H1 (cell line): ENCODE measurements at regions not wholly inside any gene's neighbourhood (a gene's known extent, or its start where the extent isn't known, plus 50 kb on each side); places are given as distances from the start of the nearest gene placed in this dataset.
A peak's percentile ranks its signal among the peaks of the same experiment; 100 is the strongest.

Experiments
- CTCF ChIA-PET: fragments of 300-600 bp; sonication (Branson Sonifier 250); formaldehyde crosslinking; loops from one replicate; lab custom pipeline; 2021; ENCODE audit not compliant: partially characterized antibody; lab: Charles Lee
- POLR2A ChIA-PET: fragments of 300-600 bp; sonication (Branson Sonifier 250); formaldehyde crosslinking; loops from one replicate; lab custom pipeline; 2021; ENCODE audit warnings: inconsistent platforms; ENCODE audit not compliant: partially characterized antibody; lab: Charles Lee
- DNase-seq, 2 experiments: peaks; one replicate each; pipeline versions ENCODE4 v3.0.0 to v3.0.0-alpha.2; 2010 to 2022; ENCODE audit warnings: low spot score in 2 of 2, low read depth in 1 of 2, mixed read lengths in 1 of 2
- FAIRE-seq: peaks from 2 replicates; lab custom pipeline; 2011; peaks lifted over from hg19 to GRCh38; lab: Jason Lieb, UNC
- H2AFZ ChIP-seq: 2 replicates; pipeline ENCODE4 v1.8.1; 2012; ENCODE audit warnings: low read length, inconsistent platforms
- H2AK5ac ChIP-seq: 2 replicates; pipeline ENCODE4 v1.6.1; 2013; ENCODE audit warnings: low read depth, low read length
- H2BK120ac ChIP-seq: replicated peaks from 2 replicates; pipeline ENCODE3; 2013; ENCODE audit warnings: low read depth, low read length, inconsistent platforms
- H2BK12ac ChIP-seq: 2 replicates; pipeline ENCODE4 v1.6.1; 2013; ENCODE audit warnings: low read depth, low read length
- H2BK15ac ChIP-seq: 2 replicates; pipeline ENCODE4 v1.6.1; 2013; ENCODE audit warnings: low read length
- H2BK20ac ChIP-seq: 2 replicates; pipeline ENCODE4 v1.6.1; 2013; ENCODE audit warnings: low read length
- H2BK5ac ChIP-seq: 2 replicates; pipeline ENCODE4 v1.6.1; 2013; ENCODE audit warnings: low read depth, low read length
- H3K14ac ChIP-seq: 2 replicates; pipeline ENCODE4 v1.6.1; 2013; ENCODE audit warnings: inconsistent platforms; ENCODE audit not compliant: insufficient read length
- H3K18ac ChIP-seq: 2 replicates; pipeline ENCODE4 v1.6.1; 2013; ENCODE audit warnings: low read length; ENCODE audit errors: extremely low read depth
- H3K23ac ChIP-seq: 2 replicates; pipeline ENCODE4 v1.6.1; 2013; ENCODE audit warnings: inconsistent platforms; ENCODE audit not compliant: insufficient read length
- H3K23me2 ChIP-seq: 2 replicates; pipeline ENCODE4 v1.6.1; 2013; ENCODE audit warnings: low read depth, low read length
- H3K27ac ChIP-seq: 2 replicates; pipeline ENCODE4 v1.6.1; 2011; ENCODE audit warnings: low read depth, low read length, inconsistent platforms
- H3K27me3 ChIP-seq, 4 experiments: replicated peaks in 1 of 4; 1 replicate in 1 of 4; 2 replicates in 3 of 4; pipeline versions ENCODE4 v1.6.1 to v1.8.1; 2011 to 2013; ENCODE audit warnings: low read length in 3 of 4, mild to moderate bottlenecking in 3 of 4, inconsistent platforms in 2 of 4, mixed read lengths in 2 of 4, moderate library complexity in 1 of 4; ENCODE audit not compliant: control insufficient read depth in 3 of 4, insufficient read depth in 3 of 4; ENCODE audit errors: extremely low read depth in 1 of 4
- H3K36me3 ChIP-seq, 4 experiments: 2 replicates each; pipeline versions ENCODE4 v1.6.1 to v1.8.1; 2011 to 2013; ENCODE audit warnings: mild to moderate bottlenecking in 4 of 4, low read length in 3 of 4, moderate library complexity in 2 of 4, control low read depth in 1 of 4, inconsistent platforms in 1 of 4; ENCODE audit not compliant: insufficient read depth in 4 of 4, control insufficient read depth in 2 of 4
- H3K4ac ChIP-seq: replicated peaks from 2 replicates; pipeline ENCODE3; 2013; ENCODE audit warnings: low read length, low read depth, mixed read lengths, inconsistent platforms; ENCODE audit not compliant: insufficient read length
- H3K4me1 ChIP-seq, 4 experiments: replicated peaks in 1 of 4; 1 replicate in 1 of 4; 2 replicates in 3 of 4; pipeline versions ENCODE4 v1.6.1 to v1.8.1; 2011 to 2013; ENCODE audit warnings: low read length in 3 of 4, inconsistent platforms in 2 of 4, mixed read lengths in 1 of 4; ENCODE audit not compliant: insufficient read depth in 4 of 4, control insufficient read depth in 3 of 4
- H3K4me2 ChIP-seq, 2 experiments: 2 replicates each; pipeline versions ENCODE4 v1.6.1 to v1.8.1; 2011 to 2013; ENCODE audit warnings: low read depth in 2 of 2, low read length in 2 of 2, control low read depth in 1 of 2, inconsistent platforms in 1 of 2, mild to moderate bottlenecking in 1 of 2; ENCODE audit not compliant: insufficient read depth in 1 of 2
- H3K4me3 ChIP-seq, 4 experiments: fragments of 200-600, 300-600 bp in 1 of 4; sonication (generic), shearing (Covaris generic), sonication (Bioruptor Twin) in 1 of 4; 2 replicates each; pipeline versions ENCODE4 v1.5.1 to v1.8.1; 2011 to 2016; ENCODE audit warnings: low read length in 4 of 4, low read depth in 3 of 4, control low read depth in 2 of 4, inconsistent platforms in 2 of 4, mild to moderate bottlenecking in 2 of 4, mixed read lengths in 1 of 4, moderate library complexity in 1 of 4; ENCODE audit not compliant: insufficient read depth in 2 of 4; ENCODE audit errors: extremely low read depth in 1 of 4
- H3K56ac ChIP-seq: replicated peaks from 2 replicates; pipeline ENCODE3; 2013; ENCODE audit warnings: low read depth, mild to moderate bottlenecking, mixed read lengths, low read length, inconsistent platforms; ENCODE audit not compliant: insufficient read length
- H3K79me1 ChIP-seq: 2 replicates; pipeline ENCODE4 v1.6.1; 2013; ENCODE audit warnings: low read depth, low read length, control low read depth
- H3K79me2 ChIP-seq, 2 experiments: 2 replicates each; pipeline versions ENCODE4 v1.6.1 to v1.8.1; 2012 to 2013; ENCODE audit warnings: low read length in 2 of 2, mild to moderate bottlenecking in 2 of 2, inconsistent platforms in 1 of 2; ENCODE audit not compliant: insufficient read depth in 2 of 2, control insufficient read depth in 1 of 2
- H3K9ac ChIP-seq, 4 experiments: replicated peaks in 1 of 4; 1 replicate in 1 of 4; 2 replicates in 3 of 4; pipeline versions ENCODE4 v1.6.1 to v1.8.1; 2011 to 2013; ENCODE audit warnings: low read depth in 3 of 4, low read length in 3 of 4, control low read depth in 2 of 4, mild to moderate bottlenecking in 2 of 4, moderate library complexity in 2 of 4, inconsistent platforms in 1 of 4; ENCODE audit errors: extremely low read depth in 1 of 4
- H3K9me3 ChIP-seq, 2 experiments: 2 replicates each; pipeline versions ENCODE4 v1.6.1 to v1.8.1; 2012 to 2013; ENCODE audit warnings: mild to moderate bottlenecking in 2 of 2, moderate library complexity in 2 of 2, control low read depth in 1 of 2, inconsistent platforms in 1 of 2, low read depth in 1 of 2, low read length in 1 of 2, mixed read lengths in 1 of 2; ENCODE audit not compliant: insufficient read depth in 2 of 2
- H4K20me1 ChIP-seq, 2 experiments: replicated peaks in 1 of 2; 2 replicates each; pipeline versions ENCODE3 to v1.8.1; 2011 to 2013; ENCODE audit warnings: inconsistent platforms in 2 of 2, low read length in 2 of 2, mild to moderate bottlenecking in 1 of 2; ENCODE audit not compliant: insufficient read depth in 2 of 2, control insufficient read depth in 1 of 2
- H4K5ac ChIP-seq: 2 replicates; pipeline ENCODE4 v1.6.1; 2013; ENCODE audit warnings: low read length, low read depth, mixed read lengths, inconsistent platforms; ENCODE audit not compliant: insufficient read length
- H4K8ac ChIP-seq: 2 replicates; pipeline ENCODE4 v1.8.0; 2013; ENCODE audit warnings: mild to moderate bottlenecking, moderate library complexity, low read length, inconsistent platforms; ENCODE audit not compliant: insufficient read depth; ENCODE audit errors: extremely low read depth
- H4K91ac ChIP-seq: replicated peaks from 2 replicates; pipeline ENCODE3; 2013; ENCODE audit warnings: low read length, mixed read lengths, inconsistent platforms; ENCODE audit not compliant: insufficient read length
- CREB1 ChIP-seq: IDR thresholded peaks from 2 replicates; pipeline ENCODE4 v1.6.1; 2012; ENCODE audit warnings: inconsistent platforms
- GTF2F1 ChIP-seq: IDR thresholded peaks from 2 replicates; pipeline ENCODE4 v1.6.1; 2012; ENCODE audit warnings: low read depth, low read length, improper control_type of control experiment, borderline replicate concordance
- POLR2AphosphoS5 ChIP-seq: IDR thresholded peaks from 2 replicates; pipeline ENCODE4 v1.6.1; 2011; ENCODE audit warnings: low read depth, low read length
- WGBS, 2 experiments: shearing (Covaris generic) in 1 of 2; methylation state at CpG; one replicate each; pipeline versions ENCODE4 v1.1.6 to v1.1.7; 2013 to 2015; ENCODE audit warnings: low lambda C conversion rate in 2 of 2, mixed read lengths in 2 of 2, inconsistent platforms in 1 of 2, low coverage in 1 of 2, missing lambda C conversion rate in 1 of 2; ENCODE audit not compliant: insufficient replicate concordance in 2 of 2, insufficient coverage in 1 of 2, insufficient read length in 1 of 2; ENCODE audit errors: extremely low coverage in 1 of 2, missing lambda C conversion rate in 1 of 2; 5-methylcytosine and 5-hydroxymethylcytosine counted together
- TF ChIP-seq, protein P1 (sequence below): IDR thresholded peaks from 2 replicates; pipeline ENCODE4 v1.6.1; 2012; ENCODE audit warnings: inconsistent platforms
- TF ChIP-seq, protein P2 (sequence below): IDR thresholded peaks from 2 replicates; pipeline ENCODE4 v1.6.1; 2012; ENCODE audit warnings: inconsistent platforms

DNA sequence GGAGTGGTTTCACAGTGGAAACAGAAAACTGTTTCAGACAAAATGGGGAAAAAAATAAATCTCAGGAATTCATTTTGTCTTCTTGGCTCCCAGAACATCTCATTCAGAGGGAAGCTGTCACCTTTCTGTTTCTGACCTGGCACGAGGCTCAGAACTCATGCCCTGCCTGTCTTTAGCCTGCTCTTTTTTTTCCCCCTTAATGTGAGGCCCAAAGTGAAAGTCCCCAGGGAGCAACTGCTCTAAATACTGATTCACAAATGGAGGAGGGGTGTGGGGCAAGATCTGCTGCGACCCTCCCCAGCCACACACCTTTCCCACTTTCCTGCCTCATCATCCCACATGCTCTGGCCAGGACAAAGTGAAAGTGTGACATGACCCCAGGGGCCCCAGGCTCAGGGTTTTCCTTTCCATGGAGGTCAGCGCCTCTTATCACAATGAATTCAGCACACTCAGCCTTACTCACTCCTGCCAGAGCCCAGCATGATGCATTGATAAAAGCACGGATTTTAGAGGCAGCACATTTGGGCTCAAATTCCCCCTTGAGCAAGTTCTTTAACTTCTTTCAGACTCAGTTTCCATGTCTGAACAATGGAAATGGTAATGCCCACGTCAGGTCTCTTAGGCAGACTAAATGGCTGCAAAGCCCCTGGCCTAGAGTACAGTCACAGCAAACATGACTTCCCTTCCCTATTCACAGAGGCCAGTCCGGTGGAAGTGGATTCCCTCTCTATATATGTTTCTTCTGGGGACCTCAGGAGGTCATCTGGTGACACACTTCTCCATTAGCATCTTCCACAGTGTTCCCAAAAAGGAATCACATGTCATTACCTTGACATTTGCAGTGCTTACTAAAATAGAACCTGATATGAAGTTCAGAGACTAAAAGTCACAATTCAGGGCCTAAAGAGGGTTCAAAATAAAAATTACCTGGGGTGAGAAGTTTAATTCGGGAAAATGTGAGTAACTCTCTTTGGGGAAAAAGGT is 55.3 kb upstream of the TMEM163 start:
- no peak overlapping the region for H2AFZ ChIP-seq
- no peak overlapping the region for H3K23ac ChIP-seq
- peak overlapping the region; percentile 71 for H2BK12ac ChIP-seq
- H3K4me2 ChIP-seq = peak overlapping the region in 1 of 2 experiments; percentile 21; a peak in 2 of 4 replicates
- H2AK5ac ChIP-seq = 0 out of 2 replicates have a peak overlapping the region, but pooled peaks have one; percentile 54
- no peaks in the 10 kb centered on the region for H3K23me2 ChIP-seq
- no peak overlapping the region; a peak in 1 of 7 replicates for H3K9ac ChIP-seq
- no peak overlapping the region for H3K4ac ChIP-seq
- H2BK120ac ChIP-seq = no peak overlapping the region
- no peak overlapping the region for H3K27ac ChIP-seq
- H3K9me3 ChIP-seq = no peaks in the 10 kb centered on the region
- H3K4me3 ChIP-seq = no peak overlapping the region
- no peak overlapping the region for H4K5ac ChIP-seq
- H2BK20ac ChIP-seq = 0 out of 2 replicates have a peak overlapping the region, but pooled peaks have one; percentile 8
- H3K79me2 ChIP-seq = no peaks in the 10 kb centered on the region
- WGBS, 2 experiments = 67% methylated on average over 7 of the region's 7 CpGs; no CpG with 5 or more reads in 1 of the 2 experiments
- TF ChIP-seq, protein P1, sequence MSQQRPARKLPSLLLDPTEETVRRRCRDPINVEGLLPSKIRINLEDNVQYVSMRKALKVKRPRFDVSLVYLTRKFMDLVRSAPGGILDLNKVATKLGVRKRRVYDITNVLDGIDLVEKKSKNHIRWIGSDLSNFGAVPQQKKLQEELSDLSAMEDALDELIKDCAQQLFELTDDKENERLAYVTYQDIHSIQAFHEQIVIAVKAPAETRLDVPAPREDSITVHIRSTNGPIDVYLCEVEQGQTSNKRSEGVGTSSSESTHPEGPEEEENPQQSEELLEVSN = peak; percentile 60
- TF ChIP-seq CREB1 (0 out of 2 replicates have a peak, but pooled peaks have one; percentile 1), GTF2F1 (no peak), POLR2AphosphoS5 (no peak)
- TF ChIP-seq, protein P2, sequence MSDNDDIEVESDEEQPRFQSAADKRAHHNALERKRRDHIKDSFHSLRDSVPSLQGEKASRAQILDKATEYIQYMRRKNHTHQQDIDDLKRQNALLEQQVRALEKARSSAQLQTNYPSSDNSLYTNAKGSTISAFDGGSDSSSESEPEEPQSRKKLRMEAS = peak; percentile 47
- no peak overlapping the region for H3K14ac ChIP-seq
- no peaks in the 10 kb centered on the region for H4K20me1 ChIP-seq
- peak overlapping the region; percentile 27; the same call in 1 of the 2 replicates for H3K18ac ChIP-seq
- H4K91ac ChIP-seq = peak overlapping the region; percentile 4
- H3K36me3 ChIP-seq = no peaks in the 10 kb centered on the region
- H3K56ac ChIP-seq = no peak overlapping the region
- no peaks in the 10 kb centered on the region for H3K27me3 ChIP-seq
- ChIA-PET CTCF (interaction anchor here (1.3 to 2.1 kb wide), 2 partner anchors 13 to 57 kb away, joined by 3 to 6 read pairs; no protein-coding TSS in a partner anchor), POLR2A (no interaction called here)
- peak overlapping the region; percentile 61; the same call in 1 of the 2 replicates for H2BK5ac ChIP-seq
- no peaks in the 10 kb centered on the region for H3K79me1 ChIP-seq
- no peak overlapping the region for H2BK15ac ChIP-seq
- no peak overlapping the region for H4K8ac ChIP-seq
- no peak for DNase-seq
- peaks cover 6 to 19% (median 11%) of the 10 kb centered on the region in 4 experiments; a peak in 6 of 7 replicates for H3K4me1 ChIP-seq
- FAIRE-seq = no peak
